GM18511 (cell line): ENCODE measurements at regions not wholly inside any gene's neighbourhood (a gene's known extent, or its start where the extent isn't known, plus 50 kb on each side); places are given as distances from the start of the nearest gene placed in this dataset.

Experiments
- ATAC-seq: cut with Tn5 transposase; IDR thresholded peaks from one replicate; pipeline ENCODE4 v1.9.1; 2021; ENCODE audit warnings: mild to moderate bottlenecking, moderate library complexity; ENCODE audit not compliant: unreplicated experiment

GRCh38 chr7:49367072-49367471 lies 406.4 kb upstream of the VWC2 start:
- no peak for ATAC-seq

- no peak for ATAC-seq
Measured at GRCh38 chr7:49371771-49372170, 401.7 kb upstream of the VWC2 start.

GRCh38 chr7:49376817-49377375 lies 396.5 kb upstream of the VWC2 start:
- no peak for ATAC-seq

- no peak for ATAC-seq
Measured at GRCh38 chr7:49386792-49387191, 386.6 kb upstream of the VWC2 start.

GRCh38 chr7:49389871-49390479 lies 383.5 kb upstream of the VWC2 start:
- no peak for ATAC-seq

- no peak for ATAC-seq
Measured at GRCh38 chr7:49396229-49396628, 377.2 kb upstream of the VWC2 start.

- no peak for ATAC-seq
Measured at GRCh38 chr7:49397750-49398149, 375.7 kb upstream of the VWC2 start.

GRCh38 chr7:49398236-49398635 lies 375.2 kb upstream of the VWC2 start:
- no peak for ATAC-seq

GRCh38 chr7:49398746-49399145 lies 374.7 kb upstream of the VWC2 start:
- ATAC-seq, result no peak

- no peak for ATAC-seq
Measured at GRCh38 chr7:49400891-49401550, 372.4 kb upstream of the VWC2 start.

GRCh38 chr7:49403844-49404243 lies 369.6 kb upstream of the VWC2 start:
- ATAC-seq, result no peak

GRCh38 chr7:49407205-49407604 lies 366.2 kb upstream of the VWC2 start:
- ATAC-seq, result no peak

GRCh38 chr7:49417034-49417433 lies 356.4 kb upstream of the VWC2 start:
- no peak for ATAC-seq

GRCh38 chr7:49418963-49419362 lies 354.5 kb upstream of the VWC2 start:
- ATAC-seq, result no peak

- ATAC-seq, result no peak
Measured at GRCh38 chr7:49422564-49422963, 350.9 kb upstream of the VWC2 start.

GRCh38 chr7:49424109-49424508 lies 349.3 kb upstream of the VWC2 start:
- ATAC-seq, result no peak

GRCh38 chr7:49425277-49425818 lies 348.1 kb upstream of the VWC2 start:
- no peak for ATAC-seq

- ATAC-seq, result no peak
Measured at GRCh38 chr7:49432254-49432653, 341.2 kb upstream of the VWC2 start.

- no peak for ATAC-seq
Measured at GRCh38 chr7:49433794-49434193, 339.6 kb upstream of the VWC2 start.

GRCh38 chr7:49434846-49435245 lies 338.6 kb upstream of the VWC2 start:
- ATAC-seq, result no peak

GRCh38 chr7:49438281-49438680 lies 335.2 kb upstream of the VWC2 start:
- no peak for ATAC-seq

- no peak for ATAC-seq
Measured at GRCh38 chr7:49443515-49443914, 329.9 kb upstream of the VWC2 start.
